Adrenal gland (tissue), 5 donors: ENCODE measurements at regions not wholly inside any gene's neighbourhood (a gene's known extent, or its start where the extent isn't known, plus 50 kb on each side); places are given as distances from the start of the nearest gene placed in this dataset.

Experiments used
- CTCF ChIP-seq, 6 experiments: fragments of 450-650 bp in 4 of 6; fragments of 200-600 bp in 2 of 6; sonication (generic) in 1 of 6; IDR thresholded peaks; 1 replicate in 5 of 6; 2 replicates in 1 of 6; pipeline versions ENCODE4 v1.5.1 to v1.8.0; 2016 to 2021; ENCODE audit warnings: antibody characterized with exemption in 6 of 6, mild to moderate bottlenecking in 2 of 6, moderate library complexity in 1 of 6
- POLR2A ChIP-seq, 2 donors: fragments of 450-650 bp; IDR thresholded peaks; one replicate each; pipeline ENCODE4 v1.6.1; 2017; ENCODE audit warnings: antibody characterized with exemption in 2 of 2, mild to moderate bottlenecking in 2 of 2, moderate library complexity in 1 of 2
- donor health status: DM: no; HTN: no; CAD: no.

GRCh38 chr3:981156-981555 is 111.7 kb upstream of the CNTN6 start:
- TF ChIP-seq CTCF (IDR thresholded peaks at IDR 0.05) (no peak), POLR2A (IDR thresholded peaks at IDR 0.05) (no peak)
